GM19324 (cell line): ENCODE measurements at regions not wholly inside any gene's neighbourhood (a gene's known extent, or its start where the extent isn't known, plus 50 kb on each side); places are given as distances from the start of the nearest gene placed in this dataset.

ENCODE experiments used
- ATAC-seq: cut with Tn5 transposase; IDR thresholded peaks from one replicate; pipeline ENCODE4 v1.9.1; 2021; ENCODE audit warnings: mild to moderate bottlenecking, moderate library complexity; ENCODE audit not compliant: unreplicated experiment, low FRiP score

GRCh38 chr7:118563311-118563710, 338.8 kb downstream of the ANKRD7 start:
- no peak for ATAC-seq

- ATAC-seq = no peak
These were observed 348.1 kb downstream of the ANKRD7 start for GRCh38 chr7:118572604-118573003.

- no peak for ATAC-seq
These were observed 348.6 kb downstream of the ANKRD7 start for GRCh38 chr7:118573085-118573484.

- ATAC-seq = no peak
These were observed 351.0 kb downstream of the ANKRD7 start for GRCh38 chr7:118575393-118575948.

- no peak for ATAC-seq
These were observed 356.4 kb downstream of the ANKRD7 start for GRCh38 chr7:118580743-118581382.

GRCh38 chr7:118583641-118584040, 359.1 kb downstream of the ANKRD7 start:
- ATAC-seq = no peak

- ATAC-seq = no peak
These were observed 361.7 kb downstream of the ANKRD7 start for GRCh38 chr7:118586248-118586647.

- no peak for ATAC-seq
These were observed 365.6 kb downstream of the ANKRD7 start for GRCh38 chr7:118590107-118590506.

GRCh38 chr7:118602090-118602489, 377.6 kb downstream of the ANKRD7 start:
- no peak for ATAC-seq

- ATAC-seq = no peak
These were observed 382.1 kb downstream of the ANKRD7 start for GRCh38 chr7:118606602-118607001.

- no peak for ATAC-seq
These were observed 384.7 kb downstream of the ANKRD7 start for GRCh38 chr7:118609207-118609606.

- ATAC-seq = no peak
These were observed 391.2 kb downstream of the ANKRD7 start for GRCh38 chr7:118615681-118616080.

GRCh38 chr7:118621810-118622360, 397.4 kb downstream of the ANKRD7 start:
- no peak for ATAC-seq

GRCh38 chr7:118626739-118627138, 402.2 kb downstream of the ANKRD7 start:
- no peak for ATAC-seq

- no peak for ATAC-seq
These were observed 403.0 kb downstream of the ANKRD7 start for GRCh38 chr7:118627467-118627866.

GRCh38 chr7:118629898-118630438, 405.5 kb downstream of the ANKRD7 start:
- no peak for ATAC-seq

GRCh38 chr7:118642396-118642795, 417.9 kb downstream of the ANKRD7 start:
- ATAC-seq = no peak

GRCh38 chr7:118644346-118644745, 419.8 kb downstream of the ANKRD7 start:
- ATAC-seq = no peak

- no peak for ATAC-seq
These were observed 423.5 kb downstream of the ANKRD7 start for GRCh38 chr7:118648002-118648401.

GRCh38 chr7:118657391-118658005, 433.0 kb downstream of the ANKRD7 start:
- peak; percentile 87 for ATAC-seq

- ATAC-seq = no peak
These were observed 437.8 kb downstream of the ANKRD7 start for GRCh38 chr7:118662266-118662665.
